C4-2B (cell line): ENCODE measurements at regions not wholly inside any gene's neighbourhood (a gene's known extent, or its start where the extent isn't known, plus 50 kb on each side); places are given as distances from the start of the nearest gene placed in this dataset.

Source experiments
- H3K27ac ChIP-seq: fragments of 450-650 bp; 2 replicates; pipeline ENCODE4 v1.5.1; 2017
- CTCF ChIP-seq: fragments of 450-650 bp; conservative IDR thresholded peaks from 2 replicates; pipeline ENCODE4 v1.5.1; 2017; ENCODE audit warnings: mild to moderate bottlenecking
- ZFX ChIP-seq: fragments of 450-650 bp; IDR thresholded peaks from 2 replicates; pipeline ENCODE4 v1.6.1; 2017

DNA sequence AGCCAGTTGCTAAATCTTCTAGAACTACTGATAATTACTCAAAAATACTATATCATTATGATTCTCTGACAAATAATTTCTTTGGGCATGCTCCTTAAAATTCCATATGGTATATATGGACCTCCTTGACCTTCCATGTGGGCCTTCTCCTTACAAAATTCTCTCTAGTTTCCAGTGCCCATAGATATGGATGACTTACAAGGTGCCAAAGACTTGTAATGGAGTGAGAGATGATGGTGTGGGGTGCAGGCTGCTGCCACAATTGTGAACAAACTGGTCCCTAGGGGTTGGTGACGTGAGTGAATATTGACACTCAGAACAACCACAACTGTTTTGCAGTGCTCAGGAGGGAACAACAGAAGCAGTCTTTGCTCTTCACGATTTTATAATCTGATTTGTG, 378.9 kb downstream of the SNAPC1 start:
- no peak overlapping the region for H3K27ac ChIP-seq
- TF ChIP-seq CTCF (no peak), ZFX (no peak)

- H3K27ac ChIP-seq, result no peak overlapping the region
- TF ChIP-seq CTCF (no peak), ZFX (no peak)
Measured at GRCh38 chr14:62143245-62143644, 381.0 kb downstream of the SNAPC1 start.

DNA sequence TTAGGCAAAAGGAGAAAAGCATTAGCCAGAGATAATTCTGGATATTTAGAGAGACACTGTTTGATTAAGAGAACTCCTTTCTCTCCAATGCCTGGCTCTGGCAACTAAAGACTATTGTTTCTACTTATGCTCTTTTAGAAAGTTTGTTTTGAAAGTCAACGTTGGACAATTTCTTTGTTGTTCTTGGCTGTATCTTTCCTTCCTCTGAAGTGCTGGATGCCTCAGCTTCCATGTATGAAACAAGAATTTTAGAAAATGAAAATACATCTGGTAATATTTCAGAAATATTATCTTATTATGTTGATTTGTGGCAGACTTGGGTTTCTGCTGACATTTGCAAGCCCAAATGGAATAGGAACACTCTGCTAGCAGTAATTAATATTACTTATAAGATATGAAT, 382.6 kb downstream of the SNAPC1 start:
- H3K27ac ChIP-seq, result no peak overlapping the region
- TF ChIP-seq CTCF (no peak), ZFX (no peak)

- H3K27ac ChIP-seq, result no peak overlapping the region
- no peak for TF ChIP-seq CTCF
- TF ChIP-seq ZFX, result no peak
Measured at GRCh38 chr14:62146030-62146429, 383.8 kb downstream of the SNAPC1 start.

DNA sequence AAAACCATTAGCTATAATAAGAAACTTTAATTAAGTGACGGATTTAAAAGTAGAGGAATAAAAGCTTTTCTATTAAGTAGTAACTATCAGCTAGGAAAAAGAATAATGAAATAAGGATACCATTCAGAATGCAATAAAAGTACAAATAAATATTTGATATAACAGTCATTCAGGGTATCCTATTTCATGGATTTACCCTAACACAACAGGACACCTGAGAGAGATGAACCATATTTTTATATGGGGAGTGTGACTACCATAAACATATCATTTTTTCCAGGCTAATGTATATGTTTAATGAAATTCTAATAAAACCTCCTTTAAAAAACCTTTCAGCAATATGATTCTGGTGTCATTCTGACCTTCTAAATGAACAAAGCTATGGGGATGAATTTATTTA, 393.8 kb downstream of the SNAPC1 start:
- TF ChIP-seq ZFX (no peak), CTCF (no peak)
- H3K27ac ChIP-seq, result no peak overlapping the region

DNA sequence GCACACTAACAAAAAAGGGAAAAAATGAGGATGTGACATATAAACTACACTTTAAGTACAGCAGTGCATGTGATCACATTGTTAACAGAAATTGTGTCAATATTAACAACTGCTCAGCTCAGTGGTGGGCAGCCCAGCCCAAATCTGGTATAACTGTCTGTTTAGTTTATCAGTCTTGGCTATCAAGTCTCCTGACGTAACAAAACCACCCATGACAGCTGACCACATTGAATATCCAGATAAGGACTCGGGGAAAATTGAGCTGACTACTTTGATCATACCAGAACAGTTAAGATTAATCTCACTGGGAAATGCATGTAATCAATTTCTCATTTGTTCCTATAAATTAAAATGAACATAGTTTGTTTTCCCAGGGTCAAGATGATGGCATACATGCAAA, 396.6 kb downstream of the SNAPC1 start:
- TF ChIP-seq ZFX (no peak), CTCF (no peak)

DNA sequence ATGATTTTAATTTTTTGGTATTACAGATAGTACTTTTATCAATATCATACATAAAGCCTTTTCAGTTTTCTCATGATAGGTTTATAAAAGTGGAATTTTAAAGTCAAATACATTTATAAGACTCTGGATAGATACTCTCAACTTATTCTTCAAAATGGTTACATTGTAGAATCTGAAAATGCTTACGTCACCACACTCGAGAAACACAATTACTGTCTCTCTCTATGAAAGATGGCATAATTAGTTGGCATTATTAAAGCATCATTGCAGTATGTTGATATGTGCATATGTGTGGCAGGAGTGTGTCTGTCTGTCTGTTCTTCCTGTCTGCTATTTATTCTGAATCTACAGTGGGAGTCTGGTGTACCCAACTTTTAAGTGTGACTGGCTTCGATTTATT, 397.1 kb downstream of the SNAPC1 start:
- TF ChIP-seq ZFX (no peak), CTCF (no peak)
- no peak overlapping the region for H3K27ac ChIP-seq

More for the DNA sequence above, 396.6 kb downstream of the SNAPC1 start:
- H3K27ac ChIP-seq, result no peak overlapping the region
